ENCODE measurements at regions not wholly inside any gene's neighbourhood (a gene's known extent, or its start where the extent isn't known, plus 50 kb on each side); places are given as distances from the start of the nearest gene placed in this dataset.

GRCh38 chr10:36581237-36581636 is 544.2 kb upstream of the ANKRD30A start:
- TF ChIP-seq FOS (IDR thresholded peaks at IDR 0.05; ENCODE audit: borderline replicate concordance, insufficient read depth, low read length): no peak
- no peak for TF ChIP-seq GATA2 (IDR thresholded peaks at IDR 0.05; ENCODE audit: insufficient read depth, insufficient read length, low read depth, low read length)
- TF ChIP-seq MYC (IDR thresholded peaks at IDR 0.05; ENCODE audit: low read depth, low read length): no peak
- no peak for TF ChIP-seq JUN (IDR thresholded peaks at IDR 0.05; ENCODE audit: borderline replicate concordance, insufficient read depth, insufficient read length, low read depth)
- TF ChIP-seq EZH2 (IDR thresholded peaks at IDR 0.05; ENCODE audit: borderline replicate concordance, low read depth, low read length, severe bottlenecking): no peak
- TF ChIP-seq, protein P1, sequence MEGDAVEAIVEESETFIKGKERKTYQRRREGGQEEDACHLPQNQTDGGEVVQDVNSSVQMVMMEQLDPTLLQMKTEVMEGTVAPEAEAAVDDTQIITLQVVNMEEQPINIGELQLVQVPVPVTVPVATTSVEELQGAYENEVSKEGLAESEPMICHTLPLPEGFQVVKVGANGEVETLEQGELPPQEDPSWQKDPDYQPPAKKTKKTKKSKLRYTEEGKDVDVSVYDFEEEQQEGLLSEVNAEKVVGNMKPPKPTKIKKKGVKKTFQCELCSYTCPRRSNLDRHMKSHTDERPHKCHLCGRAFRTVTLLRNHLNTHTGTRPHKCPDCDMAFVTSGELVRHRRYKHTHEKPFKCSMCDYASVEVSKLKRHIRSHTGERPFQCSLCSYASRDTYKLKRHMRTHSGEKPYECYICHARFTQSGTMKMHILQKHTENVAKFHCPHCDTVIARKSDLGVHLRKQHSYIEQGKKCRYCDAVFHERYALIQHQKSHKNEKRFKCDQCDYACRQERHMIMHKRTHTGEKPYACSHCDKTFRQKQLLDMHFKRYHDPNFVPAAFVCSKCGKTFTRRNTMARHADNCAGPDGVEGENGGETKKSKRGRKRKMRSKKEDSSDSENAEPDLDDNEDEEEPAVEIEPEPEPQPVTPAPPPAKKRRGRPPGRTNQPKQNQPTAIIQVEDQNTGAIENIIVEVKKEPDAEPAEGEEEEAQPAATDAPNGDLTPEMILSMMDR (IDR thresholded peaks at IDR 0.05; ENCODE audit: extremely low read depth in 1 of 2, insufficient read depth in 1 of 2, low read depth in 1 of 2, low read length in 2 of 2): no peak
- TF ChIP-seq, protein P2, sequence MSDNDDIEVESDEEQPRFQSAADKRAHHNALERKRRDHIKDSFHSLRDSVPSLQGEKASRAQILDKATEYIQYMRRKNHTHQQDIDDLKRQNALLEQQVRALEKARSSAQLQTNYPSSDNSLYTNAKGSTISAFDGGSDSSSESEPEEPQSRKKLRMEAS (IDR thresholded peaks at IDR 0.05; ENCODE audit: insufficient read depth, insufficient read length): no peak
- no peak for TF ChIP-seq POLR2A (IDR thresholded peaks at IDR 0.05; ENCODE audit: low read depth, low read length)
- TF ChIP-seq POLR2AphosphoS5 (IDR thresholded peaks at IDR 0.05; ENCODE audit: insufficient read depth, low read depth, low read length): no peak
- ChIA-PET CTCF (no interaction called here), POLR2A (no interaction called here)
- H3K27ac ChIP-seq (ENCODE audit: insufficient read depth, low read depth, low read length): no peak overlapping the region
- no peaks in the 10 kb centered on the region for H3K9me3 ChIP-seq (replicated peaks; ENCODE audit: control insufficient read depth, insufficient read depth, low read length)
- no peaks in the 10 kb centered on the region for H4K20me1 ChIP-seq (replicated peaks; ENCODE audit: control insufficient read depth, extremely low read depth, insufficient read depth, low read length)
- no peaks in the 10 kb centered on the region for H3K79me2 ChIP-seq (ENCODE audit: control insufficient read depth, insufficient read depth, low read length)
- H3K4me2 ChIP-seq (ENCODE audit: insufficient read depth, low read length): no peak overlapping the region
- H3K4me1 ChIP-seq (ENCODE audit: control insufficient read depth, extremely low read depth, insufficient read depth, low read length): no peaks in the 10 kb centered on the region
- FAIRE-seq: no peak
- DNase-seq (ENCODE audit: low read depth, low spot score): no peak
- no TSS peak for BruUV-seq (replicated peaks)
- no peaks in the 10 kb centered on the region for H3K36me3 ChIP-seq (ENCODE audit: control insufficient read depth in 2 of 2, extremely low read depth in 1 of 2, insufficient read depth in 2 of 2, low read length in 2 of 2)
- no peak overlapping the region for H2AFZ ChIP-seq (ENCODE audit: low read depth, low read length)
- H3K9ac ChIP-seq (replicated peaks; ENCODE audit: extremely low read depth, insufficient read depth, low read length): no peak overlapping the region
- H3K9me1 ChIP-seq (replicated peaks; ENCODE audit: control insufficient read depth, extremely low read depth, insufficient read depth, low read length): no peaks in the 10 kb centered on the region
- intact Hi-C loops (cut with micrococcal nuclease): no loop called here
- H3K4me3 ChIP-seq (replicated peaks in 1 of 3; ENCODE audit: insufficient read depth in 1 of 3, low read depth in 1 of 3, low read length in 3 of 3): no peak overlapping the region
- H3K27me3 ChIP-seq (ENCODE audit: control insufficient read depth in 2 of 2, insufficient read depth in 2 of 2, low read length in 2 of 2): peaks cover 2 to 8% of the 10 kb centered on the region in 2 experiments
- dilution Hi-C loops (cut with MboI; ENCODE audit: extremely low pct_ligation_motif_present, low sequenced_read_pairs): no loop called here

Data from endothelial cell of umbilical vein (primary cell).